NCI-H2081 (cell line): ENCODE measurements at regions not wholly inside any gene's neighbourhood (a gene's known extent, or its start where the extent isn't known, plus 50 kb on each side); places are given as distances from the start of the nearest gene placed in this dataset.

ENCODE experiments used
- DNase-seq, 2 experiments: peaks; one replicate each; lab custom pipeline; 2025; lab: John Stamatoyannopoulos, UW

DNA sequence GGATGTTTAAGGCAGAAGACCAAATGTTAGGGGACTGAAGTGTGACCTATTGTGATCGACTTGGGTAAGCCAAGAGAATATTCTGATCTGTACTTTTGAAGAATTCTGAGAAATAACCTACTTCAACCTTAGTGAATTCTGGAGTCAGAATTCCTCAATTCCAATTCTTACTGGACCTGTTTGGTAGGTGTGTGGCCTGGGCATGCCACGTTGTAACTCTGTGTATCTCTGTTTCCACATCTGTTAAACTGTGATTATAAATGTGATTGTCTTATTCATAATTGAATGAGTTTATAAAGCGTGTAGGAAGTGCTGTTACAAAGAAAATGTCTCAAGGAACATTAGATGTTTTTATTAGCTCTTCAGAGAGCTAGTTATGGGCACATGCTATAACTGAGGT lies 64.5 kb downstream of the TUSC1 start:
- no peak for DNase-seq

DNA sequence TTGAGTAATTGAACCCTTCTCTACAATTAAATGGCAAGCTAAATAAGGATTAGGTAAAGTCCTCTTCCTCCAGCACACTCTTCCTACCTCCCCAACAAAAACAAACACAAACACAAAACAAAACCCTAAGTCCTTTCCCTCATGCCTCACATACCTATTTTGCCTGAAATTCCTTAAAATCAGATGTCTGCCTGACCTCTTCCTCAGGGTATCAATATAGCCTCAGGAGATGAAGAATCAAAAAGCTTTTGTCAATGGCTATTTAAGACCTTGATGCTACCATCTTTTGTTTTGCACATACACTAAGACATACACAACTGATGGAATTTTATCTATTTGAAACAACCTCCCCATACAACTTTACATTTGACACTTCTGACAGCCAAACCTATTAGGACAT lies 75.1 kb downstream of the TUSC1 start:
- DNase-seq: no peak

DNA sequence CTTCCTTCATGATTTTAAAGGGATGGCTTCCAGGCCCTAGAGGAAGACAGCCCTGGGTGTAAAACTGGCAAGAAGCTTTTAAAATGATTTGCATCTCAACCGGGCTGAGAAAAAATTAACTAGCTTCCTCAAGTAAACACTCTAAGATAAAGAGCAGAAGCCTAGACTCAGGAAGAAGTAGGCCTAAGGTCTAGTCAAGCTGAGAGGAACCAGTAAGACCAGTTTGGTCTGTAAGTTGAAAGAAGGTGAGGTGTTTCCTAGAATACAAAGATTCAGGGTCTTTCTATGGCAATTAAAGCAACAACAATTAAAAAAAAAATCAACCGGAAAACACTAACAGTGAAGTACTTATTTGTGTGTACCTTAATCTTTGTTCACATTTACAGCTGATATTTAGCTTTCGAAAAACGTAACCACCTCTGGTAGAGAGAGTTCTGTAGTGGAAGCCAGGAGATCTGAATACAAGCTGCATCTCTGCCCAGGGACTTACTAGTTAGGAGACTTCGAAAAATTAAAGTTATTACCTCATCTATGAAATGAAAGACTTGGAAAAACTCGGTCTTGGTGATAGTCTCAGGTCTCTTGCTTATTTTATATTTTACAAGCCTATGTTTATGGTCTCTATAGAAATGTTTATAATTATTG lies 75.7 kb downstream of the TUSC1 start:
- DNase-seq: no peak

DNA sequence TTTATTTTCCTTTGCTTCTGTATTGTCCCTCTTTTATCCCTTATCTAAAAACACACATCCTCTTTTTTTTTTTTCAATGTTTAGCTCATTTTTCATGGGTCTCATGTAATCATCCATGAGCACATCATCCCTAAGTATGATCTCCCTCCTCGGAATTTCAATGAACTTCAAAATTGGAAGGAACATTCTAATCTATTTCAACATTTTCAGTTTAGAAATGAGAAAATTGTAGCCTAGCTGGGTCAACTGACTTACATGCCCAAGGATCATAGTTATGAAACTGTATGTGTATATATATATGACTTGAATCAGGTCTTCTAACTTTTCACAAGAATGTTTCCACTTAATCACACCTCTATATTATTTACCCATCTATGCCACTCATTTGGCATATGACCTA lies 77.7 kb downstream of the TUSC1 start:
- DNase-seq: no peak

DNA sequence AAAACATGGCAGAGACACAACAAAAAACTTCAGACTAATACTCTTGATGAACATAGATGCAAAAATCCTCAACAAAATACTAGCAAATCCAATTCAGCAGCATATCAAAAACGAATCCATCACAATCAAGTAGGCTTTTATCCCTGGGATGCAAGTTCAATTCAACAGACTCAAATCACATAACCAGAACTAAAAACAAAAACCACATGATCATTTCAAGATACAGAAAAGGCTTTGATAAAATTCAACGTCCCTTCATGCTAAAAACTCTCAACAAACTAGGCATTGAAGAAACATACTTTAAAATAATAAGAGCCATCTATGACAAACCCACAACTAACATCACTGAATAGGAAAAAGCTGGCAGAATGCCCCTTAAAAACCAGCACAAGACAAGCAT lies 93.6 kb downstream of the TUSC1 start:
- no peak for DNase-seq

DNA sequence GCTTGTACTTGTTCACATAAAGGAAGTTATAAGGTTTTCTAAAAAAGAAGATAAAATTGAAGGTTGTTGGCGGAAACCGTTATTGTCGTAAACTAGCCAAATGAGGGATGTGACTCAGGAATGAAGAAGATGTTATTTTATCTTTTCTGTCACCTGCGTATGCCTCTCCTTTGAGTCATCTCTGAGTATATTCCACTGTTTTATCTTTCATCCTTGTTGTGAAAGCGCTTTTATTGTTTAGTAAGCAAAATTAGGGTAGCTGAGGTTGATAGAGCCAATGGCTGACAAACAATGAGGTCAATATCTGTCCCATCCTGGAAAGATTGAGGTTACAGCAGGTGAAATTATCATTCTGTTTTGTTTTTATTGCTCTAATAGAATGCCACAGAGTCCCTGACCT lies 105.0 kb downstream of the TUSC1 start:
- DNase-seq: no peak

DNA sequence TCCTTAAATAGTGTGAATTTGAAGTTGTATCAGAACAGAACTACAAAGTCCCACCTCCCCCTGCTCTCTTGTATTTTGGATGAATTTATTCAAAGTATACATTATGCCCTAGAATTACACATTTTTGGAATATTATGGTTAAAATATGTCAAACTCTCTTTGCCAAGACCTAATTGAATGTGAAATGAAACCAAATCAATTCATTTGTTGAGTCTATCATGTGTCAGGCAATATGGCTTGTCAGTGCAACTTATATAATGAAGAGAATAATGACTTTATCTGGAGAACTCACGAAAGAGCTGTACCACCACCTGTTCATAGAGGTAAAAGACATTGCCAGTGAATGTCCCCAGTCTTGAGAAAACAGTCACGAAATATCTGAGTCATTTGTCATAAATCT lies 106.8 kb downstream of the TUSC1 start:
- no peak for DNase-seq

DNA sequence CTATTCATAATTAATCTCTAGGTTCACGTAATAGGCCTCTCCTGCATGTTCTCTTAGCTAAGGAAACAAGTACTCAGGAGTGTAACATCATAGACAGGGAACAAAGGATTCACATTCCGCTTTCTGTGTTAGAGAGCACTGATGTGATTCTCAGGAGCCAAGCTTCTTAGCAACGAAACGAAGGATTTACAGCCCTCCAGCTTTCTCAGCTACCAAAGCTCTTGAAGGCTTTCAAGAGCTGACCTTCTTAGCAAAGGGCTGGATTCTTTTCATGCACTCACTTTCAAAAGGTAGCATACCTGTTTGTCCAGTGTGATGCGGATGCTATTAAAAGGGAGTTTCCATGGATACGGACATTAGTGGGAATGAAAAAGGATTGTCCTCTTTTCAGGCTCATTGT lies 107.4 kb downstream of the TUSC1 start:
- no peak for DNase-seq

DNA sequence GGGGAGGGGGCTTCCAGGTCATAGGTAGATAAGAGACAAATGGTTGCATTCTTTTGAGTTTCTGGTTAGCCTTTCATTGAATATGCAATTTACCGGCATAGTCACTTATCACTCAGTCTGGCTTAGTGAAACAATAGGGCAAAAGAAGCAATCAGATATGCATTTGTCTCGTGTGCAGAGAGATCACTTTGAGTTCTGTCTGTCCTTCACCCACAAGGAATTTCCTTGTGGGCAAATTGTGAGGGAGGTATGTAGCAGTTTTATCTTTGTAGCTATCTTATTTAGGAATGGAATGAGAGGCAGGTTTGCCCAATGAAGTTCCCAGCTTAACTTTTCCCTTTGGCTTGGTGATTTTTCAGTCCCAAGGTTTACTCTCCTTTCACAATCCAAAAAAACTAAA lies 116.1 kb downstream of the TUSC1 start:
- DNase-seq: no peak

DNA sequence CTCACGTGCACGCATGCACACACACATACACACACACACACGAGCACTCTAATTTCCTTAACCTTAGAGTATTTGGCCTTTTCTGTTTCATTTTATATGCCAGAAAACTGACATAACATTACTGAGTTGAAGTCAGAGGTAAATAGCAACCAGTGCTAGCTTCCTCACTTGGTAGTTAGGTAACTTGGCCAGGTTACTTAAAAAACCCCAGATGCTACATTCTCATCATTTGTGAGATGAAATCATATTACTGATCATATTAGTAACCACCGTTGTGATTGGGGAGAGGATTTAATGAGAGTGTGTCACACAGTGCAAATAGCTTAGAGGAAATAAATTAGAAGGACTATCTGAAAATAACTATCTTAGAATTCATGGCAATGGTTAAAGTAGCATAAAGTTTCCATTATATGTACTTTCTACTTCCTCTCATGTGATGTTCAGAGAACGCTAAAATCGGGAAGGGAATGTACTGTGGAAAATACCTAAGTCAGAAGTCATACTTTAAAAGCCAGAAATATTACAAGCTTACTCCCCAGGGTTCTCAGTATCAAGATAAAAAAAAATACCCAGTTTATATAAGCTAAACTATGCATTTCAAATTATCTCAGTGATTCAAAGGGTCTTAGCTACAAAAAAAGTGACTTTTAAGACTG lies 120.5 kb downstream of the TUSC1 start:
- no peak for DNase-seq

DNA sequence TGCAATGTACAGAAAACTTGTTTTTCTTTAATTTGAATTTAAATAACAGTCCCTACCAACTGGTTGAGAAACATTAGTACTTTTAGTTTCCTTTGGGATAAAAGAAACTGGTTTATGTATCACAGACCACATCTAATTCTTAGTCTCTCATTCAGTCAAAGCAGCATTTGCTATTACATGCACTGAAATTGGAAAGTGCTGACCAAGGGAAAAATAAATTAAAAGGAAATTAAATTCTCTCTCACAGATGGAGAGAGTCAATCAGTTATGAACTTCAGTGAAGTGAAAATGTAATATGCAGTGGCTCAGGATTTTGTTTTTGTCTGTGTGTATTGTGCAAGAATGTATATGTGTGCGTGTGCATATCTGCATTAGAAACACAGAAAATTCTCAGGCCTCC lies 121.7 kb downstream of the TUSC1 start:
- no peak for DNase-seq

DNA sequence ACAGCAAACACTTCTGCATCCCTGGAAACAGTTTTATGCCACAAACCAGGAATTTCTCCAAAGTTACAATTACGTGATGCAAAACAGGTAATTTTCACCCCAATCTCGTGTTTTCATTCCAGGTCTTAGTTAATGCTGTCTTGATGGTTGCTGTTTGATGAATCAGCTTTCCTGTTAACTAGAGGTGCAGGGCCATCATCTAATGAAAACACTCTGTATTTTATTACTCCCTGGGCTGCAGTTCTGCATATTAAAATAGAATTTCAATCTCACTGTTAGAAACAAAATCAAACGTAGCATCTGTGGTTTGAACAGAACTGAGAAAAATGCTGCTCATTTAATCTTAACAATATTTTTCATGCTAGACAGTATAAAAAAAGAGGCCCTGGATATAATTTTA lies 129.4 kb downstream of the TUSC1 start:
- DNase-seq: no peak

DNA sequence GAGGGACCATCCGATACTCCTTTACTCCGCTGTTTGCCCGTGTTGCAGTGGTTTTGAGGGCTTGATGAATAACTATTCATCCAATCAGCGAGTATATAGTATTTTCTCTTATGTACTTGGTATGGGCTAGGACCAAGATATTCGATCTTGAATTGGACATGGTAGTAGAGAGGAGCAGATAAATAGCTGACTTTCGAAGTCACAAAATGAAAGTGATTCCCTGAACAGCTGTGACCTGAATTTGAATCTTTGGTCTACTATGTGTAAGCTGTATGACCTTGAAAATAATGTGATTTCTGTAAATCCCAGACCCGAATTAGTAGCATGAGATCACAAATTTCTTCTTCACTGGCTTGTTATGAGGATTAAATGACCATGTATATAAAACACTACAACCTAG lies 134.4 kb downstream of the TUSC1 start:
- no peak for DNase-seq

DNA sequence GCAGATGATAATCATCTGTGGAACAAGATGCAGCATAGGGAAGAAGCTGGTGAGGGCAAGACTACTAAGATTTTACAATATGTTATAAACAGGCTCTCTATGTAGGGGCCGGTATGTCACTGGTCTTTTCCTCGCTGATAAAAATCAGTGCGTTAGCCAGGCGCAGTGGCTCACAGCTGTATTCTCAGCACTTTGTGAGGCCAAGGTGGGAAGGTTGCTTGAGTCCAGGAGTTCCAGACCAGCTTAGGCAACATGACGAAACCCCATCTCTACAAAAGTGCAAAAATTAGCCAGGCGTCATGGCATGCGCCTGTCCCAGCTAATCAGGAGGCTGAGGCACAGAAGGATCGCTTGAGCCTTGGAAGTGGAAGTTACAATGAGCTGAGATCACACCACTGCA lies 135.9 kb downstream of the TUSC1 start:
- DNase-seq: no peak

DNA sequence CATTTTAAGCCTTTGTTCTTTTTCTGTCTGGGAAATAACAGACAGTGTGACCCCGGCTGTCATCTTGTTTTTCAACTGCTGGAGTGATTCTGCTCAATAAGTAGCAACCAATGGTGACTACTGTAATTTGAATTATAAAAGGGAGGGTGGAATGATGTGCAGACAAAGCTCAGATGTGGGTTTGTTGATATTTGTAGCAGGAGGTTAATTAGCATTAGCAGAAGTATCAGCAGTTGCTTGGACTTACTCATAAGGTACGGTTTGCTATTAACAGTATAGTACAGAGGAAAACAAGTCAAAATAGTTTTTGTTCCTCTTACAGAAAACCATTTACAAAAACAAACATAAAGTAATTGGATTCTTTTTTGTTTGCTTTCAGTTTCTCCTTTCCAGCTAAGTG lies 140.4 kb downstream of the TUSC1 start:
- no peak for DNase-seq

DNA sequence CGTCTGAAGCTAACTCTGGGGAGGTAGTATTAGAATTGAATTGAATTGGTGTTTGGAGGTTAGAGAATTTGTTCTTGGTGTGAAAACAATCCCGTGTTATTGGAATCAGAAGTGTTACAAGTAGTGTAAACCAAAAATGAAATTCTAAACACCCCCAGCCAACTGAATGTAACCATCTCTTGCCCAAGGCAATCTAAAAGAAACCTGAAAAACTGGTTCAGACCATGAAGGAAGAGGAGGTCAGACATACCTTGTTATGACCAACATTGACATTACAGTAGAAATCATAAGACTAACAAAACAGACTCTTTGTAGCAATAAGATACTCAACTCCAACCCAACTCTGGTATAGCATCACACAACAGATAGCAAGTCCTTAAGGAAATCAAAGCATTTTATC lies 159.0 kb downstream of the TUSC1 start:
- DNase-seq: no peak

DNA sequence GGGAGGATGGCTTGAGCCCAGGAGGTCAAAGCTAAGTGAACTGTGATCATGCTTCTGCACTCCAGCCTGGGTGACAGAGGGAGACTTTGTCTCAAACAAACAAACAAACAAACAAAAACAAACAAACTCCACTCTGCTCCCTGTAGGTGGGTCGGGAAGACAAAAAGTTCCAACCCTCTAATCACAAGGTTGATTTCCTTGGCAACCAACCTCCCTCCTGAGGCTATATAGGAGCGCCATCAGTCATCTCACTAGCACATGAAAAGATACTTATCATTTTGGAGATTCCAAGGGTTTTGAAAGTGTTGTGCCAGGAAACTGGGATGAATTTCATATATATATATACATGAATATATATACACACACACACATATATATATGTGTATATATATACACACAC lies 160.5 kb downstream of the TUSC1 start:
- DNase-seq: no peak

DNA sequence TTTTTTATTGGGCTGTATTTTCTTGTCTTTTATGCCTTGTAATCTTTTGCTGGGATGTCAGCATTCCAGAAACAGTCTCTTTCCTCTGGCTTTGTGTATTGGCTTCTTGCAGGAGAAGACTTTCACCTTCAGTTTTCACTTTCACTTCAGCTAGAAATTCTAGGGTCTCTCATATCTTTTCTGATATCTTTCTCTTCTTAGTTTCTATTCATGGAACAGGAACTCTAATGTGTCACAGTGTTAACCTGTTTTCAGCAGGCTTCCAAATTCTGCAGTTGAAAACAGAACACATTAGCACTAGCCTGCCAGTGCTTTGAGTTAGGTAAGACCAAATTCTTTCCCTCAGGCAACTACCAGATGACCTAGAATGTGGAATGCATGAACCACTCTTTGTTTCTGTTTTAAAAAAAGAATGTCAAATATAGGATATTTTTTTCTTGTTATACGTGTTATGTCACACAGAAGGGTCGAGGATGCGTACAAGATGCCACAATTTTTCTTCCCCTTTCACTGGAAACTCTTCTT lies 164.7 kb downstream of the TUSC1 start:
- no peak for DNase-seq

DNA sequence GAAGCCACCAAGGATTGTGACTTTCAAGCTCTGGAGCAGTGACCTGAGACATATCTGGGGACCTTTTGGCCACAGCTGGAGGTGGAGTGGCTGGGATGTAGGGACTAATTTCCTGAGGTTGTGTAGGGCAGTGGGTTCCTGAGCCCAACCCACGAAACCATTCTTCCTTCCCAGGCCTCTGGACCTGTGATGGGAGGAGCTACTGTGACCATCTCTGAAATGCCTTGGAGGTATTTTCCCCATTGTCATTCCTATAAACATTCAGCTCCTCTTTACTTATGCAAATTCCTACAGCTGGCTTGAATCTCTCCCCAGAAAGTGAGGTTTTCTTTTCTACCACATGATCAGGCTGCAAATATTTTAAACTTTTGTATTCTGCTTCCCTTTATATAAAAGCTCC lies 172.6 kb downstream of the TUSC1 start:
- DNase-seq: no peak

DNA sequence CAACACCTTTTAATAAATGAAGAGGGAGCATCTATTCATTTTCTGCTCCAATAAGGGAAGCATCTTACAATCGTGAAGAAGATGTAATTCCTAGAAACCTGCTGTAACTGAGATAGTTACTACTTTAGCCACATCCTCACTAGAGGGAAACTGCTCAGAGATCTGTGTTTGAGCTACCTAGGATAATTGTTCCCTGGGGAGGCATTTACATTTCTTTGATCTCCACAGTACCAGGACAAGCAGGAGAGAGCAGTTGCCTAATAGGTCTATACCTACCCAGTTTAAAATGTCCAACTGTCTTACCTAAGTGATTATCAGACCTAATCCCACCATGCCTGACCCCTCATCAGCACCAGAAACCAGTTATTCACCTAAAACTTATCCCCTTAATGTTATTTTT lies 196.9 kb downstream of the TUSC1 start:
- DNase-seq: no peak

DNA sequence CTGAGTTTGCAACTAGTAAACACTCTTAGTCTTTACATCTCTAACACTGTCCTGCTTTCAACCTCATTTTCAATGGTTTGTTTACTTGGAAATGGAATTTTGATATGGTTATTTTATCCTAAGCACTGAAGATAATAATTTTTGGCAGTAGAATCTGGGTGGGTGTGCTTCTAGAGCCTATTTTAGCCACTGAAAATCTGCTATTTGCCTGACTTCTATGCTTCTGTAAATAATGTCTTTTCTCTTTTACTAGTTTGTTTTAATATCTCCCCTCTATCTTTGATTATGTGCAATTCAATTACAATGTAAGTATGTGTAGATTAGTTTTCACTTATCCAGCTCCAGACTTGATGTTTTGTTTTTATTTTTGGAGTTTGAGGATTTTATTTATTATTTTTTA lies 197.5 kb downstream of the TUSC1 start:
- no peak for DNase-seq

DNA sequence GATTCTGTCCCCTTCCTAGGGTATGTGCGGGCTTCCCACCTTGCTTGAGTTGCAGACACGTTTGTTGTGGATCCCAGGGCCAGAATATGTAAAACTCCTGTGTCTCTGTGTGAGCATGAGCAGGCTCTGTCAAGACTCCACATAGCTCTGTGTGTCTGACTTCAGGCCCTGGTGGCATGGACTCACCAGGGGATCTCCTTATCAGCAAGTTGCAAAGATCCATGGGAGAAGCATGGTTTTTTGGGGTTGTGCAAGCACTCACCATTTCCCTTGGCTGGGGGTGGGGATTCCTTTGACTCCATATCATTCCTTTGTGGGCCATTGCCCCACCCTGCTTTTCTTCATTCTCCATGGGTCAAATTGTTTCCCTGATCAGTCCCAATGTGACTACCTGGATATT lies 205.6 kb downstream of the TUSC1 start:
- DNase-seq: no peak

DNA sequence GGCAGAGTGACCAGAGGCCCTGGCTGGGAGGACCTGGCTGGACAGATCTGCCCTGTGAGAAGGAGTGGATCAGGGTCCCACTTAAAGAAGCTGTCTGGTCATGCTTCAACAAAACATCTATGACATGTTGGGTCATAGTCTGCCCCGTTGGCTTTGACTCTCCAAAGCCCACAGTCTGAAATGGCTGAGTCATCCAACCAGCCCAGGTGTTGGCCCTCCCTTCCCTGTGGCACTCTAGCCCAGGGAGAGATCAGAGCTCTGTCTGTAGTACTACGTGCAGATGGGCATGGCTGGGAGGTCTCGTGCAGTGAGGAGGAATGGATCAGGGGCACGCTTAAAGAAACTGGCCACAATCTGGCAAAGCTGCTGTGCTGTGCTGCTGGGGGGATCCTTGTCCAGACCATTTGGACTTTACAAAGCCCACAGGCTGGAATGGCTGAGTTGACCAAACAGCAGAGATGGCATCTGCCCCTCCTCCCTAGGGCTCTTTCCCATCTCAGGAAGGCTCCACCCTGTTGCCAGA lies 206.1 kb downstream of the TUSC1 start:
- DNase-seq: no peak

DNA sequence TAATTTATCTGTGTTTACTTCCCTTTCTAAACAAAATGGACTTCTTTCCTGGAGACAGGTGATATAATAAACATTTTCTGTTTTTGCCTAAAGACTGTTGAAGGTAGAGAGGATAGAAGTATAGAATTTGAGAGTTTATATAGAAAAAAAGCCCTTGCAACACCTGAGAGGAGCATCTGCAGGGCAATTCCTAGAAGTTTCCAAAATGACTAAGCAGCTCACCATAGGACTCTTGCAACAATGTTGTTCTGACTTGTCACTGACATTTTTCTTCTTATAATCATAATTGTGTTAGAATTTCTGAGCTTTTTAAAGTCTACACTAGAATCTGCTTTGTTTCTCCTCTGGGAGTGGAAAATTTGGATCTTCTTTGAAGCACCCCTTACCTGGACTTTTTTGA lies 216.8 kb downstream of the TUSC1 start:
- DNase-seq: no peak
